Fibroblast of peridontal ligament (primary cell): ENCODE measurements at regions not wholly inside any gene's neighbourhood (a gene's known extent, or its start where the extent isn't known, plus 50 kb on each side); places are given as distances from the start of the nearest gene placed in this dataset.

Experiments used
- DNase-seq: peaks from one replicate; pipeline ENCODE4 v3.0.0-alpha.2; 2010; ENCODE audit errors: extremely low read depth

GRCh38 chr11:110832539-110832938, 120.3 kb upstream of the ARHGAP20 start:
- no peak for DNase-seq

GRCh38 chr11:110832080-110832479, 119.8 kb upstream of the ARHGAP20 start:
- no peak for DNase-seq

- DNase-seq, result no peak
Measured at GRCh38 chr11:110830747-110831146, 118.5 kb upstream of the ARHGAP20 start.

DNA sequence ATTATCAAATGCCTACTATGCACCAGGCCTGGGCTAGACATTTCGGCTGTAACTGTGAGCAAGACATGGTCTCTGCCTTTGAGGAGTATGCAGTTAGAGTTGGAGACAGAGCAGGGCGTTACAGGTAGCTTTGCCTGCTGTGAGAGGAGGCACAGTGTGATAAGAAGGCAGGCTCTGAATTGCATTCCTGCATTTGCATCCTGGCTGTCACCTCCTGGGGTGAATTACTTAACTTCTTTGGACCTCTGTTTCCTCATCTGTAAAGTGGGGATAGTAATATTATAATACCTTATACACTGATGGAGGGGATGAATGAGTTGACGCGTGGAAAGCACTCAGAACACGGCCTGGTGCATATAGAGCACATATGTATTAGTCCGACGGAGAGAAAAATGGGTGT, 118.1 kb upstream of the ARHGAP20 start:
- DNase-seq, result no peak

GRCh38 chr11:110829873-110830272, 117.6 kb upstream of the ARHGAP20 start:
- DNase-seq, result no peak

DNA sequence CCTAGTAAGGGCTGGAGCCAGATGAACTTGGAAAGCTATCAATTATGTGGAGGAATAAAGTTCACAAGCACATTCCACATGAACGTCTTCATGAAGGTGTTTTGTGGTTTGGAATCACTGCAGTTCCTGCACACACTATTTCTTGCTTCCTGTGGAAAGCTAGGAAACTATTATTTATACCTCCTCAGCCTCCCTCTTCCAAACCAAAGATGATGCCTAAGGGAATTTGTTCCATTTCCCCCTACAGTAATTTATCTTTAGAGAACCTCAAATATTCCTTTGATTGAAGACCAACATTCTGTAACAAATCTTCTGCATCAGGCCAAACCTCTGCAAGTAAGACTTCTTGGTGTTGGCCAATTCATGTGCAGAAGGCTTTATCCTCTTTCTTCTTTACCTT, 115.8 kb upstream of the ARHGAP20 start:
- no peak for DNase-seq

- no peak for DNase-seq
Measured at GRCh38 chr11:110827276-110827675, 115.0 kb upstream of the ARHGAP20 start.

- no peak for DNase-seq
Measured at GRCh38 chr11:110824912-110825620, 112.8 kb upstream of the ARHGAP20 start.

- peak; percentile 14 for DNase-seq
Measured at GRCh38 chr11:110818032-110818687, 105.9 kb upstream of the ARHGAP20 start.

DNA sequence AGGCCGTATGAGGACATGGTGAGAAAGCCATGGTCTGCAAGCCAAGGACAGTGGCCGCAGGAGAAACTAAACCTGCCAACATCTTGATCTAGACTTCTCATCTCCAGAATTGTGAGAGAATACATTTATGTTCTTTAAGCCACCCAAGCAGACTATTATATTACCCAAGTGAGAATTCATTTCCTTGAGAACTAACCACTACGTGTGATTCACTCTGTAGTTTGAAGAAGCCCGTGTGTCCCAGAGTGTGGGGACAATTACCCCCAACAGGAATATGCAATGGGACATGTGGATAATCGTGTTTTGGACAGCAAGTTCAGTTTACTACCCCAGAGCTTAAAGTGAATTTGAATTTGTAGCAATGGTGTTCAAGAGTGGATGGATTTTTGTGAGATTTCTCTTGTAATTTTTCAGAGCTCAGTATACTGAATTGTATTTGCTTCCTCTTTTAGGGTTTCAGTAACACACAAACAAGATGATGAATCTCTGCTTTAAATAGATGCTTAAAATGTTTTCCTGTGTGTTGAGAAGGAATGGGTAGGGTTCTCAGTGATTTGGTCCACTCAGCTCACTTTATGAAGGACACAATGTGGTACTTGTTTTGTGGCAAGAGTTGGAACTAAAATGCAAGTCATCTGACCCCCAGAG, 100.0 kb upstream of the ARHGAP20 start:
- no peak for DNase-seq

- no peak for DNase-seq
Measured at GRCh38 chr11:110809417-110810199, 97.4 kb upstream of the ARHGAP20 start.

DNA sequence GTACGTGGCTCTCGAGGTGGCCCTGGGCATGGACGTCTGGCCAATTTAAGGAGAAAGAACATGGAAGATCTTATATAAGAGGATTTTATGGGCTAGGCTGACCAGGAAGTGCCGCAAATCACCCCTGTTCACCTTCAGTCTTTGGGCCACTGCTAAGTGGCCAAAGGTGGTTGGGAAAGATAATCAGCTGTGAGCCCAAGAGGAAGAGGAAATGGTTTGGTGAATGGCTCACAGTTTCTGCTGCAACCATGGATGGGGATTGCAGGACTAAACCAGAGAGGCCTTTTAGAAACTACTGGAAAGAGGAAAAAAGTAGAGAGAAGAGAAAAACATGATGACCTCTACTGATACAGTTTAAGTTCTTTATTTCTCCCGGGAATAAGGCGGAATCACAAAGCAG, 96.0 kb upstream of the ARHGAP20 start:
- DNase-seq, result no peak

- no peak for DNase-seq
Measured at GRCh38 chr11:110807801-110808200, 95.6 kb upstream of the ARHGAP20 start.

DNA sequence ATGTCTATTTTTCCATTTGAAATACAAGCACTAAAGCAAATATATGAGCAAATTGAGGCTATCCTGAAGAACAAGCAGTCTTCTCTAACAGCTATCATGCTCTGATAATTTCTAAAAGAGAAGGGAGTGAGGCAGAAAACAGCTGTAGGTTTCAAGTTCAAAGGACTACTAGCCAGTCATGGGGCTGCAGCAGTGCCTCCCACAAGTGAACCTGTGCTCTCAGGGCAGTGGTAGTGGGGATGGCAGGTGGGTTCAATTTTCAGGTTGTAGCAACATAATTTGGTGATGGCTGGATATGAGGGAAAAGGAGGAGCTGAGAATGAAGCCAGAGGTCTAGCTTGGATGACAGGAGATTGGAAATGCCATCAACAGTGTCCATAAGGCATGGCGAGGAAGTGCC, 93.5 kb upstream of the ARHGAP20 start:
- no peak for DNase-seq

GRCh38 chr11:110802162-110802561, 89.9 kb upstream of the ARHGAP20 start:
- DNase-seq, result no peak

- DNase-seq, result no peak
Measured at GRCh38 chr11:110801328-110801727, 89.1 kb upstream of the ARHGAP20 start.

GRCh38 chr11:110798201-110798900, 86.1 kb upstream of the ARHGAP20 start:
- no peak for DNase-seq

- no peak for DNase-seq
Measured at GRCh38 chr11:110797453-110797852, 85.2 kb upstream of the ARHGAP20 start.

GRCh38 chr11:110795112-110795624, 82.9 kb upstream of the ARHGAP20 start:
- no peak for DNase-seq

GRCh38 chr11:110793556-110793955, 81.3 kb upstream of the ARHGAP20 start:
- no peak for DNase-seq

- DNase-seq, result no peak
Measured at GRCh38 chr11:110791621-110792020, 79.4 kb upstream of the ARHGAP20 start.
